Lower lobe of right lung (tissue), 2 donors: ENCODE measurements at regions not wholly inside any gene's neighbourhood (a gene's known extent, or its start where the extent isn't known, plus 50 kb on each side); places are given as distances from the start of the nearest gene placed in this dataset.

Experiments
- ATAC-seq, 2 donors: fragments of 200-7000 bp; cut with Tn5 transposase; one replicate each; pipeline ENCODE4 v1.9.1; 2020 to 2022; ENCODE audit warnings: mild to moderate bottlenecking in 2 of 2, moderate library complexity in 2 of 2
- DNase-seq: peaks from one replicate; pipeline ENCODE4 v3.0.0-alpha.2; 2020
- H3K27ac ChIP-seq: fragments of 200-600 bp; one replicate; pipeline ENCODE4 v1.8.0; 2022
- H3K27me3 ChIP-seq: fragments of 200-600 bp; one replicate; pipeline ENCODE4 v1.8.0; 2022; ENCODE audit warnings: low read depth
- H3K36me3 ChIP-seq: fragments of 200-600 bp; one replicate; pipeline ENCODE4 v1.8.0; 2022; ENCODE audit warnings: mild to moderate bottlenecking
- H3K4me1 ChIP-seq: fragments of 200-600 bp; one replicate; pipeline ENCODE4 v1.8.0; 2022
- H3K4me3 ChIP-seq: fragments of 200-600 bp; one replicate; pipeline ENCODE4 v1.8.0; 2022; ENCODE audit warnings: mild to moderate bottlenecking
- H3K9me3 ChIP-seq: fragments of 200-600 bp; one replicate; pipeline ENCODE4 v1.8.0; 2022
- intact Hi-C: fragments of 100-400 bp; cut with DNase I; formaldehyde crosslinking; loops from one replicate; pipeline ENCODE4 v1.11.0; 2022
- TF ChIP-seq, protein P1 (sequence below): fragments of 200-600 bp; IDR thresholded peaks from one replicate; pipeline ENCODE4 v1.8.0; 2022; ENCODE audit warnings: antibody characterized with exemption, mild to moderate bottlenecking
- donor health status: DM: no; HTN: yes; CAD: no; lungs with severe emphysema.

DNA sequence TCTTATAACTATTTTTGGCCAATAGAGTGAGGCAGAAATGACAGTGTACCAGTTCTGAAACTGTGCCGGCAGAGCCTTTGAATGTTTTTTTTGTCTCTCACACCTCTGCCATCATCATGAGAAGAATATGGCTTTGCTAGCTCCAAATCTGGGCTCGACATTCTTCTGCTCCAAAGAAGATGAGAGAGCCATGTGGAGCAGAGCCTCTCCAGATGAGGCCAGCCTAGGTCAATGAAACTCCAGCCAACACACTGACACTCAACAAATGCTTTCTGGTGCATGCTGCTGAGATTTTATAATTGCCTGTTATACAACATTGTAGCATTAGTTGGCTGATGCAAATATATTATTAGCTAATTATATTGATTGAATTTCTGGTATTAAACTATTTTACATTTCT, 154.7 kb downstream of the SLC38A4 start:
- Histone ChIP-seq H3K27ac (no peak overlapping the region), H3K4me1 (no peaks in the 10 kb centered on the region), H3K27me3 (no peaks in the 10 kb centered on the region), H3K9me3 (no peaks in the 10 kb centered on the region), H3K4me3 (no peak overlapping the region), H3K36me3 (no peaks in the 10 kb centered on the region)
- TF ChIP-seq, protein P1, sequence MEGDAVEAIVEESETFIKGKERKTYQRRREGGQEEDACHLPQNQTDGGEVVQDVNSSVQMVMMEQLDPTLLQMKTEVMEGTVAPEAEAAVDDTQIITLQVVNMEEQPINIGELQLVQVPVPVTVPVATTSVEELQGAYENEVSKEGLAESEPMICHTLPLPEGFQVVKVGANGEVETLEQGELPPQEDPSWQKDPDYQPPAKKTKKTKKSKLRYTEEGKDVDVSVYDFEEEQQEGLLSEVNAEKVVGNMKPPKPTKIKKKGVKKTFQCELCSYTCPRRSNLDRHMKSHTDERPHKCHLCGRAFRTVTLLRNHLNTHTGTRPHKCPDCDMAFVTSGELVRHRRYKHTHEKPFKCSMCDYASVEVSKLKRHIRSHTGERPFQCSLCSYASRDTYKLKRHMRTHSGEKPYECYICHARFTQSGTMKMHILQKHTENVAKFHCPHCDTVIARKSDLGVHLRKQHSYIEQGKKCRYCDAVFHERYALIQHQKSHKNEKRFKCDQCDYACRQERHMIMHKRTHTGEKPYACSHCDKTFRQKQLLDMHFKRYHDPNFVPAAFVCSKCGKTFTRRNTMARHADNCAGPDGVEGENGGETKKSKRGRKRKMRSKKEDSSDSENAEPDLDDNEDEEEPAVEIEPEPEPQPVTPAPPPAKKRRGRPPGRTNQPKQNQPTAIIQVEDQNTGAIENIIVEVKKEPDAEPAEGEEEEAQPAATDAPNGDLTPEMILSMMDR = no peak
- no peak for ATAC-seq
- DNase-seq = no peak
- intact Hi-C loops = no loop called here

DNA sequence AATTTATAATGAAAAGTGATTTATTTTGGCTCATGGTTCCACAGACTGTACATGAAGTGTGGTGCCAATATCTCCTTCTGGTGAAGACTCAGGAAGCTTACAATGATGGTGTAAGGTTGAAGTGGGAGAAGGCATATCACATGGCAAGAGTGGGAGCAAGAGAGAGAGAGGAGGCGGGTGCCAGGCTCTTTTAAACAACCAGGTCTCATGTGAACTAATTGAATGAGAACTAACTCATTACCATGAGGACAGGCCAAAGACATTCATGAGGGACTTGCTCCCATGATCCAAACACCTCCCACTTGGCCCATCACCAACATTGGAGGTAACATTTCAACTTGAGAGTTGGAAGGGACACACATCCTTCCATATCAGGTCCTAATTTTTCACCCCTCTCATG, 155.2 kb downstream of the SLC38A4 start:
- no peak overlapping the region for H3K4me3 ChIP-seq
- TF ChIP-seq, protein P1 = no peak
- H3K36me3 ChIP-seq = no peaks in the 10 kb centered on the region
- intact Hi-C loops = no loop called here
- no peaks in the 10 kb centered on the region for H3K9me3 ChIP-seq
- DNase-seq = no peak
- no peaks in the 10 kb centered on the region for H3K4me1 ChIP-seq
- ATAC-seq = no peak
- H3K27me3 ChIP-seq = no peaks in the 10 kb centered on the region
- H3K27ac ChIP-seq = no peak overlapping the region

- Histone ChIP-seq H3K4me3 (no peak overlapping the region), H3K9me3 (no peaks in the 10 kb centered on the region), H3K4me1 (no peaks in the 10 kb centered on the region), H3K27me3 (no peaks in the 10 kb centered on the region), H3K27ac (no peak overlapping the region), H3K36me3 (no peaks in the 10 kb centered on the region)
- TF ChIP-seq, protein P1 = no peak
- no peak for ATAC-seq
- DNase-seq = no peak
- intact Hi-C loops = no loop called here
These were observed 156.1 kb downstream of the SLC38A4 start for GRCh38 chr12:46669720-46670119.

DNA sequence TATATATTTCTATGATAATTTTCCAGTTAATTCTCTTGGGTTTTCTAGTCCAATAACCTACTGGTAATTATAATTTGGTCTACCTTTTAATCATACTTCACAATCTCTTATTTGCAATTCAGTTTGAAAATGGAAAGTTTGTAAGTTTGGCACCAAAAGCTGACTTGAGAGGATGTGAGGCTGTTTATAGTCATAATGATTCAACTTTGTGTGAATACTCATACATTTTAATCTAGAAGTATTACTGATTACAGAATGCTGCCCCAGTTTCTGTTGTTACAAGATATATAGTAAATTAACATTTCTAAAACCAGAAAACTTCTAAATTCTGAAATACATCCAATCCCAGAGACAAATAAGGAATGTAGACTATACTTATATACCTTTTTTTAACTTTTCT, 158.2 kb downstream of the SLC38A4 start:
- TF ChIP-seq, protein P1 = no peak
- Histone ChIP-seq H3K27me3 (no peaks in the 10 kb centered on the region), H3K4me3 (no peak overlapping the region), H3K36me3 (no peaks in the 10 kb centered on the region), H3K4me1 (no peaks in the 10 kb centered on the region), H3K27ac (no peak overlapping the region), H3K9me3 (no peaks in the 10 kb centered on the region)
- intact Hi-C loops = no loop called here
- DNase-seq = no peak
- ATAC-seq = no peak

- no peak overlapping the region for H3K4me3 ChIP-seq
- TF ChIP-seq, protein P1 = no peak
- intact Hi-C loops = no loop called here
These were observed 161.0 kb downstream of the SLC38A4 start for GRCh38 chr12:46664761-46665287.

GRCh38 chr12:46663318-46663717, 162.5 kb downstream of the SLC38A4 start:
- intact Hi-C loops = no loop called here
- Histone ChIP-seq H3K4me1 (peaks cover 25% of the 10 kb centered on the region), H3K4me3 (no peak overlapping the region), H3K27me3 (no peaks in the 10 kb centered on the region), H3K9me3 (no peaks in the 10 kb centered on the region), H3K36me3 (no peaks in the 10 kb centered on the region), H3K27ac (no peak overlapping the region)
- TF ChIP-seq, protein P1 = no peak
- DNase-seq (no peak), ATAC-seq (no peak)

More at GRCh38 chr12:46664761-46665287, 161.0 kb downstream of the SLC38A4 start:
- DNase-seq = no peak
- peaks cover 19% of the 10 kb centered on the region for H3K4me1 ChIP-seq
- H3K27me3 ChIP-seq = no peaks in the 10 kb centered on the region
- peak in 1 of 2 donors; percentile 68 for ATAC-seq
- H3K27ac ChIP-seq = no peak overlapping the region
- no peaks in the 10 kb centered on the region for H3K9me3 ChIP-seq
- no peaks in the 10 kb centered on the region for H3K36me3 ChIP-seq
